Eye (tissue), 1 donor: ENCODE measurements at regions not wholly inside any gene's neighbourhood (a gene's known extent, or its start where the extent isn't known, plus 50 kb on each side); places are given as distances from the start of the nearest gene placed in this dataset.

Experiments used
- DNase-seq: peaks from one replicate; pipeline ENCODE4 v3.0.0-alpha.2; 2015

GRCh38 chr13:76795701-76796695, 90.2 kb downstream of the KCTD12 start:
- no peak for DNase-seq

- peak; percentile 54 for DNase-seq
Observed at GRCh38 chr13:76792731-76793347, 93.4 kb downstream of the KCTD12 start.

- DNase-seq = no peak
Observed at GRCh38 chr13:76790980-76791819, 95.0 kb downstream of the KCTD12 start.

GRCh38 chr13:76790526-76790925, 95.7 kb downstream of the KCTD12 start:
- no peak for DNase-seq

GRCh38 chr13:76783798-76784197, 102.4 kb downstream of the KCTD12 start:
- DNase-seq = no peak

- DNase-seq = no peak
Observed at GRCh38 chr13:76778853-76779252, 107.4 kb downstream of the KCTD12 start.

GRCh38 chr13:76777096-76777495, 109.1 kb downstream of the KCTD12 start:
- DNase-seq = no peak

- no peak for DNase-seq
Observed at GRCh38 chr13:76775088-76775740, 111.0 kb downstream of the KCTD12 start.

GRCh38 chr13:76773448-76774094, 112.6 kb downstream of the KCTD12 start:
- DNase-seq = peak; percentile 58

- no peak for DNase-seq
Observed at GRCh38 chr13:76772241-76772640, 114.0 kb downstream of the KCTD12 start.

- DNase-seq = peak; percentile 36
Observed at GRCh38 chr13:76769271-76769791, 116.9 kb downstream of the KCTD12 start.

GRCh38 chr13:76768384-76768783, 117.8 kb downstream of the KCTD12 start:
- DNase-seq = no peak

GRCh38 chr13:76764916-76765315, 121.3 kb downstream of the KCTD12 start:
- DNase-seq = no peak

GRCh38 chr13:76764429-76764828, 121.8 kb downstream of the KCTD12 start:
- no peak for DNase-seq

GRCh38 chr13:76762721-76763120, 123.5 kb downstream of the KCTD12 start:
- DNase-seq = no peak

- no peak for DNase-seq
Observed at GRCh38 chr13:76759877-76760276, 126.3 kb downstream of the KCTD12 start.

- DNase-seq = no peak
Observed at GRCh38 chr13:76758738-76759137, 127.5 kb downstream of the KCTD12 start.

GRCh38 chr13:76758257-76758656, 127.9 kb downstream of the KCTD12 start:
- DNase-seq = peak; percentile 85

- no peak for DNase-seq
Observed at GRCh38 chr13:76756451-76756850, 129.8 kb downstream of the KCTD12 start.

GRCh38 chr13:76754414-76754813, 131.8 kb downstream of the KCTD12 start:
- DNase-seq = no peak

- DNase-seq = no peak
Observed at GRCh38 chr13:76751278-76751677, 134.9 kb downstream of the KCTD12 start.

GRCh38 chr13:76750126-76750525, 136.1 kb downstream of the KCTD12 start:
- DNase-seq = no peak
